ENCODE measurements at regions not wholly inside any gene's neighbourhood (a gene's known extent, or its start where the extent isn't known, plus 50 kb on each side); places are given as distances from the start of the nearest gene placed in this dataset.
A peak's percentile ranks its signal among the peaks of the same experiment; 100 is the strongest.
"Not testable (repeated sequence)": the region's sequence is repeated elsewhere in the genome, so short reads cannot be mapped to it uniquely, and the experiment has no call there.

GRCh38 chr14:19239981-19240380 lies 194.2 kb downstream of the POTEG start:
- H3K4me3 ChIP-seq; H3K27me3 ChIP-seq (replicated peaks; ENCODE audit: insufficient read depth); H3K9me3 ChIP-seq; intact Hi-C loops (cut with DNase I); DNase-seq (ENCODE audit: low spot score); H3K4me1 ChIP-seq (replicated peaks); H3K36me3 ChIP-seq; H3K27ac ChIP-seq: not testable (repeated sequence)
- WGBS, result 61% methylated on average over 4 of the region's 15 CpGs

GRCh38 chr14:19240387-19240786 lies 193.8 kb downstream of the POTEG start:
- H3K27ac ChIP-seq; H3K4me3 ChIP-seq; H3K27me3 ChIP-seq (replicated peaks; ENCODE audit: insufficient read depth); DNase-seq (ENCODE audit: low spot score); intact Hi-C loops (cut with DNase I); H3K36me3 ChIP-seq; H3K9me3 ChIP-seq; H3K4me1 ChIP-seq (replicated peaks): not testable (repeated sequence)
- 79% methylated on average over 18 of the region's 21 CpGs for WGBS

- H3K4me1 ChIP-seq (replicated peaks); H3K4me3 ChIP-seq; DNase-seq (ENCODE audit: low spot score); H3K36me3 ChIP-seq; H3K27ac ChIP-seq; H3K9me3 ChIP-seq; H3K27me3 ChIP-seq (replicated peaks; ENCODE audit: insufficient read depth); intact Hi-C loops (cut with DNase I): not testable (repeated sequence)
- WGBS, result 76% methylated on average over 8 of the region's 15 CpGs
These were observed 192.7 kb downstream of the POTEG start for GRCh38 chr14:19241451-19241850.

GRCh38 chr14:19242529-19242928 lies 191.6 kb downstream of the POTEG start:
- H3K4me1 ChIP-seq (replicated peaks); DNase-seq (ENCODE audit: low spot score); H3K27me3 ChIP-seq (replicated peaks; ENCODE audit: insufficient read depth); H3K27ac ChIP-seq; H3K36me3 ChIP-seq; H3K4me3 ChIP-seq; H3K9me3 ChIP-seq; intact Hi-C loops (cut with DNase I): not testable (repeated sequence)
- no CpG with 5 or more reads among the region's 15 CpGs for WGBS

- H3K27ac ChIP-seq; DNase-seq (ENCODE audit: low spot score); H3K36me3 ChIP-seq; H3K4me3 ChIP-seq; H3K27me3 ChIP-seq (replicated peaks; ENCODE audit: insufficient read depth); intact Hi-C loops (cut with DNase I); H3K9me3 ChIP-seq; H3K4me1 ChIP-seq (replicated peaks): not testable (repeated sequence)
- WGBS, result 48% methylated on average over 7 of the region's 40 CpGs
These were observed 167.2 kb downstream of the POTEG start for GRCh38 chr14:19266908-19267307.

DNA sequence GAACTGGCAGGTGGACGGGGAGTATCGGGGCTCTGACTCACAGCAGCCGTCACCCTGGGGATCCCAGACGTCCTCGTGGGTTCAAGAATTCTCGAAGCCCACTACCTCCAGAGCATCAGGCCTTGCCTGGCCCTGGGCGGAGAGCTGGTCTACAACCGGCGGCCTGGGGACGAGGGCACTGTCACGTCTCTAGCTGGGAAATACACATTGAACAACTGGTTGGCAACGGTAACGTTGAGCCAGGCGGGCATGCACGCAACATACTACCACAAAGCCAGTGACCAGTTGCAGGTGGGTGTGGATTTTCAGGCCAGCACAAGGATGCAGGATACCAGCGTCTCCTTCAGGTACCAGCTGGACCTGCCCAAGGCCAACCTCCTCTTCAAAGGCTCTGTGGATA lies 166.5 kb downstream of the POTEG start:
- peak; percentile 12 for DNase-seq (ENCODE audit: low spot score)
- H3K9me3 ChIP-seq; H3K4me3 ChIP-seq; intact Hi-C loops (cut with DNase I); H3K36me3 ChIP-seq; H3K4me1 ChIP-seq (replicated peaks); H3K27me3 ChIP-seq (replicated peaks; ENCODE audit: insufficient read depth); H3K27ac ChIP-seq: not testable (repeated sequence)
- WGBS, result 91% methylated on average over 16 of the region's 16 CpGs

- DNase-seq (ENCODE audit: low spot score); H3K9me3 ChIP-seq; H3K4me3 ChIP-seq; H3K27me3 ChIP-seq (replicated peaks; ENCODE audit: insufficient read depth); H3K36me3 ChIP-seq; H3K27ac ChIP-seq; H3K4me1 ChIP-seq (replicated peaks); intact Hi-C loops (cut with DNase I): not testable (repeated sequence)
- WGBS, result 88% methylated on average over 2 of the region's 21 CpGs
These were observed 166.0 kb downstream of the POTEG start for GRCh38 chr14:19268047-19268627.

- H3K4me1 ChIP-seq (replicated peaks); H3K4me3 ChIP-seq; H3K36me3 ChIP-seq; intact Hi-C loops (cut with DNase I); H3K9me3 ChIP-seq; H3K27me3 ChIP-seq (replicated peaks; ENCODE audit: insufficient read depth); H3K27ac ChIP-seq; DNase-seq (ENCODE audit: low spot score): not testable (repeated sequence)
- WGBS, result no CpG with 5 or more reads among the region's 1 CpG
These were observed 161.9 kb downstream of the POTEG start for GRCh38 chr14:19272235-19272634.

DNA sequence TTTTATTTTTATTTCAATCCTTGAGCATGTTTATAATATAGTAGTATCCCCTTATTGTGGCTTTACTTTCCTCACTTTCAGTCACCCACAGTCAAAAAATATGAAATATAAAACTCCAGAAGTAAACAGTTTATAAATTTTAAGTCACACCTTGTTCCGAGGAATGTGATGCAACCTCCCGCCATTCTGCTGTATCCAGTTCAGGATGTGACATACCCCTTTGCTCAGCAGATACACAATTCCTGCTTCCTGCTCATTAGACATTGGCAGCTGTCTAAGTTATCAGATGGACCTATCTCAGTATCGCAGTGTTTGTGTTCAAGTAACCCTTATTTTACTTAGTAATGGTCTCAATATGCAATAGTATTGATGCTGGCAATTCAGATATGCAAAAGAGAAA lies 144.5 kb downstream of the POTEG start:
- H3K36me3 ChIP-seq; H3K4me1 ChIP-seq (replicated peaks); DNase-seq (ENCODE audit: low spot score); H3K27me3 ChIP-seq (replicated peaks; ENCODE audit: insufficient read depth); intact Hi-C loops (cut with DNase I); H3K4me3 ChIP-seq; H3K27ac ChIP-seq; H3K9me3 ChIP-seq: not testable (repeated sequence)
- 91% methylated on average over 3 of the region's 3 CpGs for WGBS

DNA sequence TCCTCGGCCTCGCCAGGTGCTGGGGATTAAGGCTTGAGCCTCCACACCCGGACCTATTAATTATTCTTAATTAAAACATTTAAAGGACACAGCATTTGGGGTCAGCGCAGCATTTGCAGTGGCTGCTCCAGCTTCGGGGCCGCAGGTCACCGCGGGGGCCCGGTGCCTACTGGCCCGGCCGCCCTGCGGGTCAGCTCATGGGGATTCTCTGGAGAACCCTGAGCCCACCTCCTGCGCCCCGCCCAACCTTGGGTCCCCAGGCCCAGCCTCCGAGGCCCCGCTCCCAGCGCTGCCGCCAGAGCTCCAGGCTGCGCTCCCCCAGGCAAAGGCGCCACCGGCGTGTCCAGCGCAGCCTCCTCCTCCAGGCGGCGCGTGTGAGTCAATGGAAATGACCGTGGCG lies 133.9 kb downstream of the POTEG start:
- no CpG with 5 or more reads among the region's 28 CpGs for WGBS
- intact Hi-C loops (cut with DNase I); H3K27ac ChIP-seq; H3K4me1 ChIP-seq (replicated peaks); H3K4me3 ChIP-seq; H3K9me3 ChIP-seq; DNase-seq (ENCODE audit: low spot score); H3K36me3 ChIP-seq; H3K27me3 ChIP-seq (replicated peaks; ENCODE audit: insufficient read depth): not testable (repeated sequence)

- 75% methylated on average over 10 of the region's 30 CpGs for WGBS
- H3K27ac ChIP-seq; intact Hi-C loops (cut with DNase I); H3K36me3 ChIP-seq; DNase-seq (ENCODE audit: low spot score); H3K27me3 ChIP-seq (replicated peaks; ENCODE audit: insufficient read depth); H3K4me3 ChIP-seq; H3K9me3 ChIP-seq; H3K4me1 ChIP-seq (replicated peaks): not testable (repeated sequence)
These were observed 133.3 kb downstream of the POTEG start for GRCh38 chr14:19300838-19301237.

DNA sequence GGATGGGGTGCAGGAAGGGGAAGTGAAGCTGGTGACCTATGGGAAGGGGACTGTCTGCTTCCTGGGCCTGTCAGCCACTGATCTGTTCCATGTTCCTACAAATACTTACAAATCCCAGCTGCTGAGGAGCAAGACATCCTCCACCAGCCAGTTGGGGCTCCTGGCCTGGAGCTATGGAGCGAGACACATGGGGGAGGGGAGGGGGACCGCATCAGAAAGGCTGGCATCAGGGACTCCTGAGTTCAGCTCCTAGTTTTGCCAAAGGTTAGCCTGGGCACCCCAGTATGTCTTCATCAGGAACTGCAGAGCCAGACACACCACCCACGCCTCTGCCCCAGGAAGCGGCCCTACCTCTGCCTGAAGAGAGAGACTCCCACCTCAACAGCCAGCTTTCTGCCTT lies 130.3 kb downstream of the POTEG start:
- DNase-seq (ENCODE audit: low spot score); H3K4me1 ChIP-seq (replicated peaks); H3K27ac ChIP-seq; intact Hi-C loops (cut with DNase I); H3K36me3 ChIP-seq; H3K9me3 ChIP-seq; H3K4me3 ChIP-seq; H3K27me3 ChIP-seq (replicated peaks; ENCODE audit: insufficient read depth): not testable (repeated sequence)
- WGBS, result no CpG with 5 or more reads among the region's 4 CpGs

DNA sequence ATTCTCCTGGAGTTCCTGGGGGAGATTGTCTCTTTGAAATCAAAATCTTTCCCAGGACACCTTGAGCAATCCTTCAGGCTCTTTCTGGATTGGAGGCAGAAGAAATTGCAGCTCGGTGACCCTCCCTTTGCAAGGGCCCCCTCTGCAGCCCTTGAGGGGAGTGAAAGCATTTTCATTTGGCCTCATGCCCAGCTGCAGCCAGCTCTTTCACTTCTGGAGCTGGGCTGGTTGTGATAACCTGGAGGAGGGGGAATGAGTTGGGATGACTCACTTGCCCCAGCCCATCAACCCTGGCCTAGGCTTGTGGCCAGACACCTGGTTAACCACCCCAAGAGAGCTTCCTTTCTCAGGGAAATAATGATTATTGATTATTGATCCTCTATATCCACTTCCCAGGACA lies 129.7 kb downstream of the POTEG start:
- H3K4me3 ChIP-seq; H3K27ac ChIP-seq; H3K4me1 ChIP-seq (replicated peaks); H3K36me3 ChIP-seq; H3K9me3 ChIP-seq; DNase-seq (ENCODE audit: low spot score); H3K27me3 ChIP-seq (replicated peaks; ENCODE audit: insufficient read depth); intact Hi-C loops (cut with DNase I): not testable (repeated sequence)
- no CpG with 5 or more reads among the region's 1 CpG for WGBS

All from prostate gland (tissue), 2 donors.